ENCODE measurements at regions not wholly inside any gene's neighbourhood (a gene's known extent, or its start where the extent isn't known, plus 50 kb on each side); places are given as distances from the start of the nearest gene placed in this dataset.

DNA sequence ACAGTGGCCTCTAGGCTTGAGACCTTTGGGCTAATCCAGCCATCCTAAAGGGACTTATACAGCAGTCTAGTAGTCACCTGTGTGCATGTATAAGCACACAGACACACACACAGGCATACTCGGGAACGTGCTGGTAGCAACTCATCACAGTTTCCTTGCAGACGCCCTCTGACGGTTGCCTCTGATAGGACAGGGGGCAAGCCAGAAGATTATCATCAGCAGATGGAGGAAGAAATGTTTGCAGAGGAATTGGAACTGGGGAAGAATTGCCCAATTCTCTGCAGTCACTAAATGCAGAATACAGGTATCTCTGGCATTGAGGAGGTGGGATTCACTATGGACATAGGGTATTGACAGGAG, 222.2 kb downstream of the C1orf94 start:
- TF ChIP-seq CTCF (IDR thresholded peaks at IDR 0.05; ENCODE audit: insufficient read depth, low read length) (no peak), POLR2AphosphoS5 (IDR thresholded peaks at IDR 0.05; ENCODE audit: low read depth) (no peak)

Measured in HL-60 (cell line).